GM18519 (cell line): ENCODE measurements at regions not wholly inside any gene's neighbourhood (a gene's known extent, or its start where the extent isn't known, plus 50 kb on each side); places are given as distances from the start of the nearest gene placed in this dataset.

Experiments used
- ATAC-seq: cut with Tn5 transposase; IDR thresholded peaks from one replicate; pipeline ENCODE4 v1.9.1; 2021; ENCODE audit warnings: mild to moderate bottlenecking, moderate library complexity; ENCODE audit not compliant: unreplicated experiment, low FRiP score

- ATAC-seq, result no peak
Observed at GRCh38 chr3:18127859-18128681, 297.1 kb downstream of the SATB1 start.

GRCh38 chr3:18127174-18127858, 297.8 kb downstream of the SATB1 start:
- peak; percentile 92 for ATAC-seq

- no peak for ATAC-seq
Observed at GRCh38 chr3:18126772-18127171, 298.4 kb downstream of the SATB1 start.

- ATAC-seq, result no peak
Observed at GRCh38 chr3:18124501-18124900, 300.6 kb downstream of the SATB1 start.

GRCh38 chr3:18122264-18122663, 302.9 kb downstream of the SATB1 start:
- no peak for ATAC-seq

- ATAC-seq, result no peak
Observed at GRCh38 chr3:18121020-18121419, 304.1 kb downstream of the SATB1 start.

GRCh38 chr3:18119866-18120265, 305.3 kb downstream of the SATB1 start:
- no peak for ATAC-seq

- ATAC-seq, result no peak
Observed at GRCh38 chr3:18114894-18115293, 310.2 kb downstream of the SATB1 start.

GRCh38 chr3:18113417-18113816, 311.7 kb downstream of the SATB1 start:
- ATAC-seq, result no peak

- ATAC-seq, result no peak
Observed at GRCh38 chr3:18112674-18113375, 312.3 kb downstream of the SATB1 start.

GRCh38 chr3:18111796-18112232, 313.3 kb downstream of the SATB1 start:
- ATAC-seq, result peak; percentile 87

GRCh38 chr3:18103591-18103990, 321.5 kb downstream of the SATB1 start:
- no peak for ATAC-seq

- no peak for ATAC-seq
Observed at GRCh38 chr3:18100121-18100520, 325.0 kb downstream of the SATB1 start.

- no peak for ATAC-seq
Observed at GRCh38 chr3:18099611-18100010, 325.5 kb downstream of the SATB1 start.

- no peak for ATAC-seq
Observed at GRCh38 chr3:18098960-18099587, 326.1 kb downstream of the SATB1 start.

- no peak for ATAC-seq
Observed at GRCh38 chr3:18097989-18098388, 327.1 kb downstream of the SATB1 start.

GRCh38 chr3:18097473-18097872, 327.7 kb downstream of the SATB1 start:
- ATAC-seq, result no peak

- ATAC-seq, result no peak
Observed at GRCh38 chr3:18092726-18093125, 332.4 kb downstream of the SATB1 start.

GRCh38 chr3:18090377-18090776, 334.8 kb downstream of the SATB1 start:
- ATAC-seq, result no peak

- ATAC-seq, result no peak
Observed at GRCh38 chr3:18087988-18088387, 337.2 kb downstream of the SATB1 start.

GRCh38 chr3:18086760-18087159, 338.4 kb downstream of the SATB1 start:
- no peak for ATAC-seq
